Colonic mucosa (tissue), 4 donors: ENCODE measurements at regions not wholly inside any gene's neighbourhood (a gene's known extent, or its start where the extent isn't known, plus 50 kb on each side); places are given as distances from the start of the nearest gene placed in this dataset.

Experiments used
- DNase-seq: peaks from one replicate; pipeline ENCODE4 v3.0.0-alpha.2; 2020
- H3K27ac ChIP-seq: fragments of 200-600 bp; one replicate; pipeline ENCODE4 v1.8.0; 2021
- H3K27me3 ChIP-seq: fragments of 200-600 bp; one replicate; pipeline ENCODE4 v1.8.0; 2021
- H3K36me3 ChIP-seq: fragments of 200-600 bp; one replicate; pipeline ENCODE4 v1.8.0; 2021
- H3K4me1 ChIP-seq: fragments of 200-600 bp; one replicate; pipeline ENCODE4 v1.8.0; 2021; ENCODE audit warnings: mild to moderate bottlenecking
- H3K4me3 ChIP-seq: fragments of 200-600 bp; one replicate; pipeline ENCODE4 v1.8.0; 2021
- H3K9ac ChIP-seq, 2 donors: one replicate each; pipeline ENCODE4 v1.7.0; 2013; ENCODE audit warnings: control low read depth in 2 of 2, low read depth in 2 of 2, low read length in 2 of 2
- H3K9me3 ChIP-seq: fragments of 200-600 bp; one replicate; pipeline ENCODE4 v1.8.0; 2021
- CTCF ChIP-seq: fragments of 200-600 bp; IDR thresholded peaks from one replicate; pipeline ENCODE4 v1.8.0; 2022; ENCODE audit warnings: antibody characterized with exemption, mild to moderate bottlenecking
- intact Hi-C: fragments of 100-400 bp; cut with DNase I; formaldehyde crosslinking; loops from one replicate; pipeline ENCODE4 v1.14.1; 2022
- donor health status: healthy.
- donor health status: DM: no; HTN: no; CAD: no.
- donor health status: DM: no; HTN: no; CAD: no.

GRCh38 chrX:104359124-104359523 is 104.4 kb upstream of the ESX1 start:
- no peak overlapping the region for H3K9ac ChIP-seq
- no peak overlapping the region for H3K27ac ChIP-seq
- no peaks in the 10 kb centered on the region for H3K9me3 ChIP-seq
- no peak overlapping the region for H3K4me3 ChIP-seq
- no peak for TF ChIP-seq CTCF
- H3K36me3 ChIP-seq: no peaks in the 10 kb centered on the region
- DNase-seq: no peak
- H3K27me3 ChIP-seq: no peaks in the 10 kb centered on the region
- intact Hi-C loops: no loop called here
- no peaks in the 10 kb centered on the region for H3K4me1 ChIP-seq

- intact Hi-C loops: no loop called here
- Histone ChIP-seq H3K9me3 (no peaks in the 10 kb centered on the region), H3K27me3 (no peaks in the 10 kb centered on the region), H3K9ac (no peak overlapping the region), H3K4me1 (no peaks in the 10 kb centered on the region), H3K27ac (no peak overlapping the region), H3K4me3 (no peak overlapping the region), H3K36me3 (no peaks in the 10 kb centered on the region)
- TF ChIP-seq CTCF: no peak
- no peak for DNase-seq
Measured at GRCh38 chrX:104351173-104351769, 96.5 kb upstream of the ESX1 start.

GRCh38 chrX:104347860-104348259 is 93.1 kb upstream of the ESX1 start:
- Histone ChIP-seq H3K27ac (no peak overlapping the region), H3K4me1 (no peaks in the 10 kb centered on the region), H3K27me3 (no peaks in the 10 kb centered on the region), H3K36me3 (no peaks in the 10 kb centered on the region), H3K4me3 (no peak overlapping the region), H3K9ac (no peak overlapping the region), H3K9me3 (no peaks in the 10 kb centered on the region)
- intact Hi-C loops: no loop called here
- DNase-seq: no peak
- no peak for TF ChIP-seq CTCF

- Histone ChIP-seq H3K4me3 (no peak overlapping the region), H3K9ac (no peak overlapping the region), H3K27me3 (no peaks in the 10 kb centered on the region), H3K9me3 (no peaks in the 10 kb centered on the region), H3K4me1 (no peaks in the 10 kb centered on the region), H3K36me3 (no peaks in the 10 kb centered on the region), H3K27ac (no peak overlapping the region)
- TF ChIP-seq CTCF: peak; percentile 57
- peak; percentile 77 for DNase-seq
- intact Hi-C loops: loop anchor here (5.0 kb wide), 1 partner anchor 146 kb away; no protein-coding TSS in a partner anchor
Measured at GRCh38 chrX:104343428-104344129, 88.8 kb upstream of the ESX1 start.

- H3K27me3 ChIP-seq: no peaks in the 10 kb centered on the region
- H3K4me1 ChIP-seq: no peaks in the 10 kb centered on the region
- no peak overlapping the region for H3K9ac ChIP-seq
- H3K27ac ChIP-seq: no peak overlapping the region
- DNase-seq: no peak
- H3K9me3 ChIP-seq: no peaks in the 10 kb centered on the region
- TF ChIP-seq CTCF: no peak
- intact Hi-C loops: loop anchor here (5.0 kb wide), 1 partner anchor 145 kb away; no protein-coding TSS in a partner anchor
- H3K4me3 ChIP-seq: no peak overlapping the region
- H3K36me3 ChIP-seq: no peaks in the 10 kb centered on the region
Measured at GRCh38 chrX:104342065-104342464, 87.3 kb upstream of the ESX1 start.
